NT2/D1 (cell line): ENCODE measurements at regions not wholly inside any gene's neighbourhood (a gene's known extent, or its start where the extent isn't known, plus 50 kb on each side); places are given as distances from the start of the nearest gene placed in this dataset.

Experiments used
- DNase-seq: peaks from one replicate; pipeline ENCODE4 v3.0.0-alpha.2; 2011; ENCODE audit warnings: low read depth, low spot score
- H3K27me3 ChIP-seq: 2 replicates; pipeline ENCODE4 v1.6.0; 2011; ENCODE audit warnings: mild to moderate bottlenecking; ENCODE audit not compliant: insufficient read length, insufficient read depth
- H3K36me3 ChIP-seq: 2 replicates; pipeline ENCODE4 v1.6.1; 2011; ENCODE audit warnings: mild to moderate bottlenecking, low read length, mixed read lengths; ENCODE audit not compliant: insufficient read depth, insufficient read length
- H3K4me1 ChIP-seq: 2 replicates; pipeline ENCODE4 v1.5.1; 2011; ENCODE audit not compliant: insufficient read depth, insufficient read length
- H3K4me3 ChIP-seq: 2 replicates; pipeline ENCODE4 v1.5.1; 2011; ENCODE audit warnings: low read depth; ENCODE audit not compliant: insufficient read length
- H3K9ac ChIP-seq: 2 replicates; pipeline ENCODE4 v1.6.0; 2011; ENCODE audit warnings: low read depth; ENCODE audit not compliant: insufficient read length
- H3K9me3 ChIP-seq: 2 replicates; pipeline ENCODE4 v1.5.1; 2011; ENCODE audit warnings: mild to moderate bottlenecking, low read length; ENCODE audit not compliant: insufficient read depth
- SUZ12 ChIP-seq: IDR thresholded peaks from 2 replicates; pipeline ENCODE4 v1.6.1; 2011; ENCODE audit not compliant: insufficient read length, insufficient read depth; ENCODE audit errors: extremely low read depth
- YY1 ChIP-seq: IDR thresholded peaks from 2 replicates; pipeline ENCODE4 v1.6.1; 2011; ENCODE audit not compliant: insufficient read length, insufficient read depth
- ZNF274 ChIP-seq: IDR thresholded peaks from 2 replicates; pipeline ENCODE4 v1.6.1; 2011; ENCODE audit warnings: mild to moderate bottlenecking, low read depth, low read length

GRCh38 chr2:834233-834632 is 116.4 kb upstream of the SNTG2 start:
- TF ChIP-seq YY1 (no peak), SUZ12 (no peak), ZNF274 (no peak)
- Histone ChIP-seq H3K36me3 (no peaks in the 10 kb centered on the region), H3K4me1 (peaks cover 5% of the 10 kb centered on the region), H3K9ac (no peak overlapping the region), H3K9me3 (no peaks in the 10 kb centered on the region), H3K4me3 (no peak overlapping the region), H3K27me3 (no peaks in the 10 kb centered on the region)
- no peak for DNase-seq

DNA sequence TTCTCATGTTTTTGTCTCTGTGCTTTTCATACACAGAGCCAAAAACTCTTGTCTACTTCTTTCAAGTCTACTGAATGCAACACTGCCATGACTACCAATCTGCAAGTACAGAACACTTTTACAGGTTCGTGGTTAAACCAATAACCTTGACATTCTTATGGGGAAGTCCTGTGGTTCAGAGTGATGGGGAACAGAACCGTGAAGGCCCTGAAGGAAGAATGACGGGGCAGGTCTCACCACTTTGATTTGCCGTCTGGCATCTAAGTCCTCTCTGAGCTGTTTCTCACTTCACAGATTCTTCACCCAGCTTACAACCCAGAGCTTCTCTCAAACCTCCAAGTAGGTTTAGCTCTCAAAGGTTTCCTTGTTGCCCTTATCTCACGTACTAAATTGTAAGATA is 117.5 kb upstream of the SNTG2 start:
- Histone ChIP-seq H3K36me3 (no peaks in the 10 kb centered on the region), H3K9ac (no peak overlapping the region), H3K4me1 (peaks cover 5% of the 10 kb centered on the region), H3K4me3 (no peak overlapping the region), H3K9me3 (no peaks in the 10 kb centered on the region), H3K27me3 (no peaks in the 10 kb centered on the region)
- DNase-seq: no peak
- TF ChIP-seq SUZ12: no peak
- no peak for TF ChIP-seq YY1
- no peak for TF ChIP-seq ZNF274

GRCh38 chr2:832635-833034 is 118.0 kb upstream of the SNTG2 start:
- DNase-seq: no peak
- no peaks in the 10 kb centered on the region for H3K27me3 ChIP-seq
- H3K4me1 ChIP-seq: peaks cover 5% of the 10 kb centered on the region
- H3K9me3 ChIP-seq: no peaks in the 10 kb centered on the region
- H3K9ac ChIP-seq: no peak overlapping the region
- no peak overlapping the region for H3K4me3 ChIP-seq
- H3K36me3 ChIP-seq: no peaks in the 10 kb centered on the region
- TF ChIP-seq SUZ12 (no peak), ZNF274 (no peak), YY1 (no peak)

DNA sequence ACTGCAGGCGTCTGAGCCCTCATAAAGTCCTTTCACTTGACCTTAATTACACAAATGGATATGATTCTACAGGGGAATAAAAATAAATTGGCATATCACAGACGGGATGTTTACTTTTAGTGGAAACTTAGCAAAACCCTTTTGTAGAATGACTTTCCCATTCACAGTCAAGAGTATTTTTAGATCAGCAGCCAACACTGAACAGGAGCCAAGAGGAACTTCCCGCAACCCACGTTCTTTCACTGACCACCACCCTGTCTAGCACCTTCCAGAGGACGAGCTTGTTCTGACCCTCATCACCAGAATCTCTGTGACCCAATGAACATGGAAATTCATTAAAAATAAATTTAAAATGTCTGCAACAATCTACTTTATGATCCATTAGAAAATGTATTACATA is 119.0 kb upstream of the SNTG2 start:
- Histone ChIP-seq H3K36me3 (no peaks in the 10 kb centered on the region), H3K27me3 (no peaks in the 10 kb centered on the region), H3K4me3 (no peak overlapping the region), H3K9ac (no peak overlapping the region), H3K9me3 (no peaks in the 10 kb centered on the region), H3K4me1 (peaks cover 5% of the 10 kb centered on the region)
- no peak for DNase-seq
- TF ChIP-seq ZNF274 (no peak), SUZ12 (no peak), YY1 (no peak)

DNA sequence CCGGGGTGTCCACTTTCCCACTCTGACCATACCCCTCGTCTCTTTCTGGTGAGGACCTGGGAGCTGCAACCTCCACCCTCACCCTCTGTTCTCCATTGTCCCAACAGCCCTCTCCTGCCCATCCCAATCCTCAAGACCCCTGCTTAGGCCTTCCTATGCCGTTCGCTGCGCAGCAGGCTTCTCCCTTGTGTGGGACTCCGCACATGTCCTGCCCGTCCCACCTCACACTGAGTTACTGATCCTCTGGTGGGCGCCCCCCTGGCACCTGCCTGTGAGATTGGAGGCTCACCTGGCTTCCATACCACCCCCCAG is 119.5 kb upstream of the SNTG2 start:
- Histone ChIP-seq H3K27me3 (no peaks in the 10 kb centered on the region), H3K9me3 (no peaks in the 10 kb centered on the region), H3K9ac (no peak overlapping the region), H3K4me1 (peaks cover 5% of the 10 kb centered on the region), H3K4me3 (no peak overlapping the region), H3K36me3 (no peaks in the 10 kb centered on the region)
- TF ChIP-seq ZNF274: no peak
- DNase-seq: no peak

DNA sequence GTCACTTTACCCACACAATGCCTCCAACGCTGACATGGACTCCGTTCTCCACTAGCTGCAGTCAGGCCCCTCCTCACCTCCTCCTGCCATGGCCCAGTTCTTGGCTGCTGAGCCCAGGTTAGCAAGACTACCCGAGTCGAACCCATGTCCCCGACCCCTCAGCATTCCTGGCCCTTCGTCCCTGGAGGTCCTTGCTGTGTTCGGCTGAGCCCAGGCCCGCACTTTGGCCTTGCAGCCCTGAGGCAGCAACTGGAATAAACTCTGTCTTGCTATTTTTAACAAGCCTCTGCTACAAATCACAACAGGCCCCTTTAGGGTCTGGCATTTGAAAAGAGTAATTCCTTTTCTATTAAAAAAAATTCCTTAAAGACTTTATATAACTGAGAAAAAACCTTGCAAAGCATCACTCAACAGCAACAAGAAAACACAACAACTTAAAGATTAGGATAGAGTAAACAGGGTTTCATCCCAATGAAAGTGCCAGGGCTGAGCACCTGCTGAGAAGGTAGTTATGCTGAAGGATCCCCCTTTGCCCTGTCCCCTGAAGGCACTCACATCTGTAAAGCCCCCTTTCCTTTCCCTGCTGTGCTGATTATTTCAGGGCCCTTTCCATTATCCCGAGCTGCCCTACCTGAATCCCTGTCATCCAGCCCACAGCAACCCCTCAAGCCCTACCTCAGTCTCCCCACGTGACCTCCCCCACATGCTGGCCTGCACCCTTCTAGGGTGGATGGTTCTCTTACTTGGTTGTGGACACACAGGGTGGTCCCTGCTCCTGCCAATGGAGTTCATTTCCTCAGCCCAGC is 120.0 kb upstream of the SNTG2 start:
- DNase-seq: peak; percentile 15
- TF ChIP-seq SUZ12: no peak
- TF ChIP-seq YY1: no peak
- TF ChIP-seq ZNF274: no peak
- no peaks in the 10 kb centered on the region for H3K27me3 ChIP-seq
- peaks cover 5% of the 10 kb centered on the region for H3K4me1 ChIP-seq
- H3K9me3 ChIP-seq: no peaks in the 10 kb centered on the region
- no peak overlapping the region for H3K4me3 ChIP-seq
- H3K9ac ChIP-seq: no peak overlapping the region
- H3K36me3 ChIP-seq: no peaks in the 10 kb centered on the region

- TF ChIP-seq YY1 (no peak), SUZ12 (no peak), ZNF274 (no peak)
- Histone ChIP-seq H3K9me3 (no peaks in the 10 kb centered on the region), H3K27me3 (no peaks in the 10 kb centered on the region)
These were observed 121.6 kb upstream of the SNTG2 start for GRCh38 chr2:829047-829446.

More at GRCh38 chr2:829047-829446, 121.6 kb upstream of the SNTG2 start:
- Histone ChIP-seq H3K4me1 (peaks cover 5% of the 10 kb centered on the region), H3K36me3 (no peaks in the 10 kb centered on the region), H3K4me3 (no peak overlapping the region), H3K9ac (no peak overlapping the region)
- no peak for DNase-seq
